ENCODE measurements at regions not wholly inside any gene's neighbourhood (a gene's known extent, or its start where the extent isn't known, plus 50 kb on each side); places are given as distances from the start of the nearest gene placed in this dataset.

- H4K91ac ChIP-seq (ENCODE audit: insufficient read length, low read depth, low read length), result no peak overlapping the region
- no peak overlapping the region for H2BK5ac ChIP-seq (ENCODE audit: insufficient read length, low read length)
- no peaks in the 10 kb centered on the region for H3K4me1 ChIP-seq (ENCODE audit: insufficient read depth, low read length)
- no peaks in the 10 kb centered on the region for H3K36me3 Mint-ChIP-seq (ENCODE audit: insufficient read depth in 1 of 3, low read depth in 3 of 3)
- no peak overlapping the region for H2BK15ac ChIP-seq (ENCODE audit: low read depth, low read length)
- H2AK5ac ChIP-seq (ENCODE audit: insufficient read length, low read length), result no peak overlapping the region
- no peak overlapping the region for H3T11ph ChIP-seq (ENCODE audit: low read length)
- no peak overlapping the region for H3K9ac ChIP-seq (ENCODE audit: extremely low read depth, insufficient read length, low read length)
- no peaks in the 10 kb centered on the region for H4K20me1 ChIP-seq (ENCODE audit: control insufficient read depth, insufficient read depth, insufficient read length)
- no peak overlapping the region for H3K14ac ChIP-seq (ENCODE audit: insufficient read depth, low read length)
- H3K79me1 ChIP-seq (ENCODE audit: insufficient read depth, low read depth, low read length, poor library complexity, severe bottlenecking), result no peaks in the 10 kb centered on the region
- no peak overlapping the region for H3K27ac Mint-ChIP-seq
- no peak overlapping the region for H3K4me3 Mint-ChIP-seq
- no peaks in the 10 kb centered on the region for H3K4me1 Mint-ChIP-seq
- H3K4me2 ChIP-seq (ENCODE audit: insufficient read depth, insufficient read length, low read length), result no peak overlapping the region
- H4K8ac ChIP-seq (replicated peaks; ENCODE audit: insufficient read length, low read depth, low read length), result no peak overlapping the region
- H3K27me3 ChIP-seq (ENCODE audit: insufficient read depth, low read length), result no peaks in the 10 kb centered on the region
- peaks cover 9% of the 10 kb centered on the region for H3K27me3 Mint-ChIP-seq (ENCODE audit: low read depth)
- H2BK12ac ChIP-seq (ENCODE audit: insufficient read length, low read depth, low read length), result no peak overlapping the region
- H2AFZ ChIP-seq (ENCODE audit: low read length), result no peak overlapping the region
- H3K9me3 Mint-ChIP-seq, result peaks cover 6 to 7% of the 10 kb centered on the region in 2 experiments; a peak in 4 of 5 replicates
- no peak overlapping the region for H3K27ac ChIP-seq (ENCODE audit: insufficient read length, low read depth, low read length)
- no peak overlapping the region for H3K4ac ChIP-seq (ENCODE audit: low read depth, low read length)
- no peaks in the 10 kb centered on the region for H3K79me2 ChIP-seq (ENCODE audit: insufficient read depth, low read length)
- H2BK120ac ChIP-seq (ENCODE audit: low read depth, low read length, poor library complexity, severe bottlenecking), result no peak overlapping the region
- WGBS (ENCODE audit: extremely low coverage, insufficient read length, low lambda C conversion rate), result no CpG with 5 or more reads among the region's 3 CpGs
- no peaks in the 10 kb centered on the region for H3K23me2 ChIP-seq (ENCODE audit: insufficient read length, low read depth, low read length, poor library complexity, severe bottlenecking)
- H3K9me3 ChIP-seq (ENCODE audit: control insufficient read depth, low read depth, low read length), result no peaks in the 10 kb centered on the region
- H3K18ac ChIP-seq (ENCODE audit: insufficient read length, low read depth, low read length), result no peak overlapping the region
- DNase-seq, result no peak
- no peak overlapping the region for H3K56ac ChIP-seq (ENCODE audit: insufficient read length, low read depth, low read length)
- no peak overlapping the region for H2BK20ac ChIP-seq (ENCODE audit: low read depth, low read length, poor library complexity, severe bottlenecking)
- no peak overlapping the region for H3K23ac ChIP-seq (ENCODE audit: insufficient read length, low read depth, low read length)
- no peak for TF ChIP-seq CTCF (conservative IDR thresholded peaks at IDR 0.05)
- no peak overlapping the region for H4K5ac ChIP-seq (ENCODE audit: insufficient read length, low read depth, low read length)
Observed at GRCh38 chr1:114310695-114311271, 157.1 kb upstream of the SYT6 start.
